GM19452 (cell line): ENCODE measurements at regions not wholly inside any gene's neighbourhood (a gene's known extent, or its start where the extent isn't known, plus 50 kb on each side); places are given as distances from the start of the nearest gene placed in this dataset.
"Not testable (repeated sequence)": the region's sequence is repeated elsewhere in the genome, so short reads cannot be mapped to it uniquely, and the experiment has no call there.

Experiments
- ATAC-seq: cut with Tn5 transposase; IDR thresholded peaks from one replicate; pipeline ENCODE4 v1.9.1; 2021; ENCODE audit not compliant: unreplicated experiment

- ATAC-seq, result no peak
Observed at GRCh38 chr18:78477840-78478239, 501.8 kb upstream of the SALL3 start.

- ATAC-seq, result no peak
Observed at GRCh38 chr18:78479443-78479842, 500.2 kb upstream of the SALL3 start.

GRCh38 chr18:78480262-78481054 is 499.2 kb upstream of the SALL3 start:
- ATAC-seq, result no peak

GRCh38 chr18:78482378-78482777 is 497.2 kb upstream of the SALL3 start:
- no peak for ATAC-seq

GRCh38 chr18:78487649-78488048 is 492.0 kb upstream of the SALL3 start:
- ATAC-seq, result no peak

- no peak for ATAC-seq
Observed at GRCh38 chr18:78492064-78492812, 487.4 kb upstream of the SALL3 start.

- no peak for ATAC-seq
Observed at GRCh38 chr18:78492813-78493371, 486.7 kb upstream of the SALL3 start.

GRCh38 chr18:78493490-78493889 is 486.1 kb upstream of the SALL3 start:
- not testable (repeated sequence) for ATAC-seq

GRCh38 chr18:78494204-78495085 is 485.2 kb upstream of the SALL3 start:
- no peak for ATAC-seq

GRCh38 chr18:78495550-78495949 is 484.1 kb upstream of the SALL3 start:
- ATAC-seq, result no peak

GRCh38 chr18:78496079-78496478 is 483.5 kb upstream of the SALL3 start:
- no peak for ATAC-seq

- no peak for ATAC-seq
Observed at GRCh38 chr18:78497641-78498040, 482.0 kb upstream of the SALL3 start.

- no peak for ATAC-seq
Observed at GRCh38 chr18:78499586-78499985, 480.0 kb upstream of the SALL3 start.

GRCh38 chr18:78501251-78501650 is 478.4 kb upstream of the SALL3 start:
- ATAC-seq, result no peak

- no peak for ATAC-seq
Observed at GRCh38 chr18:78503129-78503528, 476.5 kb upstream of the SALL3 start.

- ATAC-seq, result no peak
Observed at GRCh38 chr18:78505851-78506461, 473.7 kb upstream of the SALL3 start.

- ATAC-seq, result no peak
Observed at GRCh38 chr18:78507217-78507616, 472.4 kb upstream of the SALL3 start.

GRCh38 chr18:78508228-78508824 is 471.3 kb upstream of the SALL3 start:
- not testable (repeated sequence) for ATAC-seq

GRCh38 chr18:78510091-78510490 is 469.5 kb upstream of the SALL3 start:
- no peak for ATAC-seq

- no peak for ATAC-seq
Observed at GRCh38 chr18:78510636-78511035, 469.0 kb upstream of the SALL3 start.
